VCaP (cell line): ENCODE measurements at regions not wholly inside any gene's neighbourhood (a gene's known extent, or its start where the extent isn't known, plus 50 kb on each side); places are given as distances from the start of the nearest gene placed in this dataset.

ENCODE experiments used
- H3K27ac ChIP-seq: fragments of 450-650 bp; 2 replicates; pipeline ENCODE4 v1.5.1; 2017
- CTCF ChIP-seq: fragments of 450-650 bp; conservative IDR thresholded peaks from 2 replicates; pipeline ENCODE4 v1.5.1; 2017; ENCODE audit warnings: mild to moderate bottlenecking, moderate library complexity

GRCh38 chr15:62672268-62672667, 370.3 kb upstream of the TPM1 start:
- no peak for TF ChIP-seq CTCF
- no peak overlapping the region for H3K27ac ChIP-seq

- no peak for TF ChIP-seq CTCF
- no peak overlapping the region for H3K27ac ChIP-seq
These were observed 365.7 kb upstream of the TPM1 start for GRCh38 chr15:62676891-62677290.

GRCh38 chr15:62681939-62682896, 360.3 kb upstream of the TPM1 start:
- no peak for TF ChIP-seq CTCF
- H3K27ac ChIP-seq: peak overlapping the region; percentile 5; the same call in 1 of the 2 replicates

GRCh38 chr15:62683192-62683591, 359.4 kb upstream of the TPM1 start:
- H3K27ac ChIP-seq: peak overlapping the region; percentile 5; the same call in 1 of the 2 replicates

GRCh38 chr15:62684123-62684808, 358.3 kb upstream of the TPM1 start:
- TF ChIP-seq CTCF: no peak
- H3K27ac ChIP-seq: no peak overlapping the region

GRCh38 chr15:62691008-62691407, 351.5 kb upstream of the TPM1 start:
- H3K27ac ChIP-seq: no peak overlapping the region
- TF ChIP-seq CTCF: peak; percentile 34; the same call in 1 of the 2 replicates

- H3K27ac ChIP-seq: no peak overlapping the region
- TF ChIP-seq CTCF: no peak
These were observed 344.9 kb upstream of the TPM1 start for GRCh38 chr15:62697636-62698035.
